GM04503 (cell line): ENCODE measurements at regions not wholly inside any gene's neighbourhood (a gene's known extent, or its start where the extent isn't known, plus 50 kb on each side); places are given as distances from the start of the nearest gene placed in this dataset.
"Not testable (repeated sequence)": the region's sequence is repeated elsewhere in the genome, so short reads cannot be mapped to it uniquely, and the experiment has no call there.

Experiments used
- DNase-seq: peaks from one replicate; pipeline ENCODE4 v3.0.0-alpha.2; 2012; ENCODE audit warnings: low read depth

DNA sequence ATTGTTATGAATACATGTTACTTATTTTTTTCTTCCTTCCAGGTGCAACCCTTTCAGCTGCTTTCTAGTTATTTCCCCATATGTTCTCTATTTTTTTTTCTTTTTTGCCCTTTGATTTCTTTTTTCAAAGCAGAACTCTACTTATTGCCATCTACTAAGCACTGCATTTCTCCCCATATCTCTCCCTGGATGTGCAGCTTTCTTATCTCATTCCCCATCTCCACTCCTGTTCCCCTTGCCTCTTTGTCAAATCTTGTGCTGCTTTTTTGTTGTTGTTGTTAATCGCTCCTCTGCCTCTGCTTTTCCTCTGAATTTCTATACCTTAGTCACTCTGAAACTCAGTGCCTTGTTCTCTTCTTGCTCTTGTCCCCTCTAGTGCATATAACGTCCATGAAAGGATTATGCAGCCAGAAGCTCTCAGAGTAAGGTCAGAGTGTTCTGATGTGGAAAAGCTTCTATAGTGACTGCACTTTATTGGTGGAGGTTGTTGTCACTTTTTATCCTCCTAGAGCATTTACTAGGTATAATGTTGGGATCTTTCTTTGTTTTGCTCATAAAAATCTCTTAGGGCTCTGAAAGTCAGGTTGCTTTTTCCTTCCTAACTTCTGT lies 51.1 kb upstream of the JADE1 start:
- no peak for DNase-seq

- DNase-seq: no peak
These were observed 51.8 kb upstream of the JADE1 start for GRCh38 chr4:128757712-128758111.

DNA sequence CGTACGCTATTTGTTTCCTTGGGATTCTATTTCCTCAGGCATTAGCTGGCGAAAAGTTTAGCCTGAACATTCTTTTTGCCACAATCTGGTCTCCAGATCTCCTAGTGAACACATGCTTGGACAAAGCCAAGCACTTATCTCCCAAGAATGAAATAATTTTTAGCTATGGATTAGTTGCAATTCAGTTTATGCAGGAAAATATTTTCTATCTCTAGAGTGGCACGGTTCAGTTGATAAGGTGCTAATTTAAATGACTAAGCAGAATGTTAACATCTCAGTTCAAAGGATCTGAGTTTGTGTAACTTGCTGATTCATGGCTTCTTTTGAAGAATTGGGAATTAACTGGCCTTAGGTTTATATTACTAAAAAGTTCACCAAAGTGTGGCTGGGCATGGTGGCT lies 58.1 kb upstream of the JADE1 start:
- DNase-seq: no peak

DNA sequence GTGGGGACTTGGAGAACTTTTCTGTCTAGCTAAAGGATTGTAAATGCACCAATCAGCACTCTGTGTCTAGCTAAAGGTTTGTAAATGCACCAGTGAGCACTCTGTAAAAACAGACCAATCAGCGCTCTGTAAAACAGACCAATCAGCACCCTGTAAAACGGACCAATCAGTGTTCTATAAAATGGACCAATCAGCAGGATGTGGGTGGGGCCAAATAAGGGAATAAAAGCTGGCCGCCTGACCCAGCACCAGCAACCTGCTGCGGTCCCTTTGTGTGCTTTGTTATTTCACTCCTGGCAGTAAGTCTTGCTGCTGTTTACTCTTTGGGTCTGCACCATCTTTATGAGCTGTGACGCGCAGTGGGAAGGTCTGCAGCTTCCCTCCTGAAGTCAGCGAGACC lies 67.8 kb upstream of the JADE1 start:
- DNase-seq: not testable (repeated sequence)

DNA sequence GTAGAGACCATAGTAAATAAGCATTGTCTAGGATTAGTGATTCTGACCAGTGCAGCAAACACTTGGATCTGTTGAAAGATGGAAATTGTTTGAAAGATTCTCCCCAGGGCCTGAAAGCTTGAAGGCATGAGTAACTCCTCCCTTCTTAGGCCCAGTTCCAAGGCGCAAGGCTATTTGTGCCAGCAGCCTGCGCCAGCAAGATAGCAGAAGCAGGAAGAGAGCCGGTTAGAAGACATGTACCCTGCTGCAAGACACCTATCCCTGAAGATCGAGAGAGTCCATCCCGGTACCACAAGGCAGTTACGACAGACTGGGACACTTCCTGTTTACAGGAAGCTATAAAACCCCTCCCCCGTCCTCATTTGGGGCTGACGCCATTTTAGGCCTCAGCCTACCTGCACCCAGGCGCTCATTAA lies 72.4 kb upstream of the JADE1 start:
- no peak for DNase-seq

DNA sequence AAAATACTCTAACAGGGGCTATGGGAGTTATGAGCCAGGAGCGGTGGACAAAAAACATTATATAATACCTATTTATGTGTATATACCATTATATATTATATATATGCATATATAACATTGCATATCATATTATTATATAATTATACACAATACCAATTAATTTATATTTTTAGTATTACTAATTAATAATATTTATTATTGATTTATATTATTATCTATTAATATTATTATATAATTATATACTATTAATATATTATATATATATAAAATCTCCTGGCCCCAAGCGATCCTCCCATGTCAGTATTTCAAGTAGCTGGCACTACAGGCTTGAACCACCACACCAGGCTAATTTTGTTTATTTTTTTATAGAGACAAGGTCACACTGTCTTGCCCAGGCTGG lies 73.8 kb upstream of the JADE1 start:
- DNase-seq: no peak

GRCh38 chr4:128728190-128728589 lies 81.3 kb upstream of the JADE1 start:
- no peak for DNase-seq

GRCh38 chr4:128727658-128728057 lies 81.8 kb upstream of the JADE1 start:
- no peak for DNase-seq

DNA sequence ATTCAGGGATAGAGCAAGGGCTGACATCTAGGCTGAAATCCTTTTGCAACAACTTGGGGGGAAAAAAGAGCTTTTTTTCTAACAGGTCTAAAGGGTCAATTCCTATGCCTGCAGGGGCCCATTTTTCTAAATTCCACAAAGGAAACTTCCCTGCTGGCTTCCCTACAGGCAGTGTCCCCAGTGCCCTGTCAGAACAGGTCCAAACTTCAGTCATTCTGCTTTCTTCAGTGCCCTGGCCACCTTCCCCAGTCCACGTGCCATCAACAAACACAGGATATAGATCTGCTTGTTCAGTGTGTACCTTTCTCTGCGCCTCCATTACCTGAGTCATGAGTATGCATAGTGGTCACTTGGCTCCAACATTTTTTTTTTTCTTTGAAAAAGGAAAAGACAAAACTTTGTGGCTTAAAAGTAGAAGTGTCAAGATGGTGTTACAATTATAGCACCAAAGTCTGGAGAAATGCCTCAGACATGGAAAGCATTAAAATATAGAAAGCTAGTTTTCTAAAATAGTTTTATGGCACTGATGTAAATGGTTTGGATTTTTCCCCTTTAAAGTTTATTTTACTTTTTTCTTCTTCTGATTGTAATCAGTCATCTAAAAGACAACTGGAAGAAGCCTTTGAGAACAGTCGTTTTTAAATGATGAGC lies 84.0 kb upstream of the JADE1 start:
- no peak for DNase-seq

DNA sequence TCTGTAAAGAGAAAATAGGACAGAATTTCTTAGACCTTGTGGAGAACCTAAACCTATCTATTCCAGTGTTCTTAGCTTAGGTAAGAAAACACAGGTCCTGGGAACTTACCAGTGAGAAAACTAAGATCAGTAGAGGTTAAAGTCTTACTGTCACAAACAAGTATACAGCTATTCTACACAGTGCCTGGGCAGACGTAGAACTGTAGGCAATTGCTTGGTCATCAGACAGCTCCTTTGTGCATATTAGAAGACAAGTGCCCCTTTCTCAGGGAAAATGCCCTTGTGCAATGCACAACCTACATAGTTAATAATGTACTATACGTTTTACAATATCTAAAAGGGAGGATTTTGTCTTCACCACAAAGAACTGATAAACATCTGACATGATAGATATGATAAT lies 86.6 kb upstream of the JADE1 start:
- no peak for DNase-seq

DNA sequence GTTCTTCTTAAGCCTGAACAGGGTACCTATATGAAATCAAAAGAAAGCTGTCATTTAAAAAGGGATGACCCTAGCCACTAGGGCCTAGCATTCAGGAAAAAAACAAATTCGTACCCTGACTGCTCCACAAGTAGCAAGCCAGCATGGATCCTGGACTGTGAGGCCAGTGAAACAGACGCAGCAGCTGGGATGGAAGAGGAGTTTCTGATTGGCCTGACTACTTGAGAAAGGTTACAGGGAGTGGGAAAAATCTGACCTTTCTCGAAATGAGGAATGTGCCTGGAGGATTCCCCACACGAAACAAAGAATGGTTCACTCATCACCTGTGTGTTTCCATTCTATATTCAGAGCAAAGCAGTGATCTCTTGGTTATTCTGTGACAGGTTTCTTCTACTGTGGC lies 87.6 kb upstream of the JADE1 start:
- no peak for DNase-seq

GRCh38 chr4:128720270-128720669 lies 89.2 kb upstream of the JADE1 start:
- no peak for DNase-seq

GRCh38 chr4:128718768-128719167 lies 90.7 kb upstream of the JADE1 start:
- peak; percentile 68 for DNase-seq

- no peak for DNase-seq
These were observed 93.2 kb upstream of the JADE1 start for GRCh38 chr4:128716338-128716737.

DNA sequence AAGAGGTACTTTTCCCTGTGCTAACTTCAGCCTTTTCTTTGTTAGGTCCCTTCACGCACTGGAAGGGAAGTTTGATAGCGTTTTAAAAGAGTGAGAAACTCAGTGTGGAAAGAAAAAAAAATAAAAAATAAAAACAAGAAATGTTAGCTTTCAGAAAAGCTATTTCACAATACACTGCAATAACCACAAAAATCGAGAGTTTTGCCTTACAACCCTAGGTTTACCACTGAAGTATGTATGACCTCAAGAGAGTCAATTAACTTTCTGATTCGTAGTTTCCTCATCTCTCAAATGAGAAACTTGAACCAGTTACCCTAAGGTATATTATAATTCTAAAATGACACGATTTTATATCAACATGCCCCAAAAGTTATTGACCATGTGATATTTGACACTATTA lies 93.9 kb upstream of the JADE1 start:
- DNase-seq: peak; percentile 72

GRCh38 chr4:128711361-128711760 lies 98.1 kb upstream of the JADE1 start:
- DNase-seq: no peak

DNA sequence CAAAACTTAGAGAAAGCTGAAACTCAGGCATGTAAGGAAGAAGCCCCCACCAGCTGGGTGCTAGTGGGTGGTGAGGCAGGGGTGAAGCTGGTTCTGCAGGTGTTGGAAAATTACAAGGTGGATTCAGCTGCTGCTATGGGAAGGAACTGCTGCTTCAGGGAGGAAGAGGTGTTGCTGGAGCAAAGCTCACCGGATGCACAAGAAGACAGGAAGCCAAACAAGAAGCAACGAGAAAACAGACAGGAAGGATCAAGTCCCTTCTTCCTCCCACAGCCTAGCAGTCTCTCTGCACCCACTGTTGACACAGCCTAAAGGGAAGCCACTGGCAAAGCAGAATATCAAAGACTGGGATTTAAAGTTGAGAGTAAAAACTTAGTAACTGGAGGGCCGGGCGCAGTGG lies 100.2 kb upstream of the JADE1 start:
- DNase-seq: no peak

DNA sequence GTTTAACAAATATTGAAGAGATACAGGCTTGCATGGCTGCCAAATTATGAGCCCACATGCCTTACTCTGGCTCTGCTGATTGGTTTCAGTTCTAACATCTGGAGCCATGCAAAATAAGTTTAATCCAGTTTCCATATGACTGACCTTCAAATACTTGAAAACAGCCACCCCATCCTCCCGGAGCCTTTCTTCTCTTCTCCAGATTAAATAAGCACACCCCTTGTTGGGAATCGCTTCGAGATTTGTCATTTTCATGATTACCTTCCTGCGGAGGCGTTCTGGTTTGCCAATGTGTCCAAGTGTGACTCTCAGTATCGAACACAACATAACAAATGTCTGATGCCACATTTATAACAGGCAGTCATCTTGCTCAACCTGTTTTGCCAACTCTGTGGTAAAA lies 101.6 kb upstream of the JADE1 start:
- peak; percentile 30 for DNase-seq

GRCh38 chr4:128703948-128704347 lies 105.6 kb upstream of the JADE1 start:
- no peak for DNase-seq

DNA sequence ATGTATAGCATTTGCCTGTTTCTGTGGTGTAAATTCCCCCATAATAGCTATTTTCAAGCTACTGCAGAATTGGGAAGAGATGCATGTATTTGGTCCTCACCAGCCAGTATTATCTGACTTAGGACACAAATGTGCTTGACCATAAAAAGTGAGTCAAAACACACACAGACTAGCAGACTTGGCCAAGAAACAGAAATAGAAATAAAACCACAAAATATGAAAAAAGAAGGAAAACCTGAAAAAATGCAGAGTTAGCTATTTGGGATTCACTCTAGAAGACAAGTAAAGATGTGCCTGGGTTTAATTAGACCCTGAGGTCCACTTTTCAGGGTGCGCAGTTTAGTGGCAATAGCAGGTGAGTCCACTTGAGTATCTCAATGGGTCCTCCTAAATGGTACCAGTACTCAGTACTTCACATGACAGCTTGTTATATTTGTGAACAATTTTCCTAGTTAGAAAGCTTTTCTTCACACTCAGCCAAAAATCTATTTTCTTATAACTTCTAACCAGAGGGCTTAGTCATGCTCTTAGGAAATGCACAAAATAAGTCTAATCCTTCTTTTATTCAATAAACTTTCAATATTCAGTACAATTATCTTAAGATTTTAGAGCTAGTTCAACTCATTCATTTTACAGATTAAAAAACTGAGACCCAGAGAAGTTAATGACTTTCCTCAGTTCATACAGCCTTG lies 108.7 kb upstream of the JADE1 start:
- DNase-seq: no peak

GRCh38 chr4:128698386-128698785 lies 111.1 kb upstream of the JADE1 start:
- DNase-seq: no peak

- no peak for DNase-seq
These were observed 112.2 kb upstream of the JADE1 start for GRCh38 chr4:128697323-128697722.

DNA sequence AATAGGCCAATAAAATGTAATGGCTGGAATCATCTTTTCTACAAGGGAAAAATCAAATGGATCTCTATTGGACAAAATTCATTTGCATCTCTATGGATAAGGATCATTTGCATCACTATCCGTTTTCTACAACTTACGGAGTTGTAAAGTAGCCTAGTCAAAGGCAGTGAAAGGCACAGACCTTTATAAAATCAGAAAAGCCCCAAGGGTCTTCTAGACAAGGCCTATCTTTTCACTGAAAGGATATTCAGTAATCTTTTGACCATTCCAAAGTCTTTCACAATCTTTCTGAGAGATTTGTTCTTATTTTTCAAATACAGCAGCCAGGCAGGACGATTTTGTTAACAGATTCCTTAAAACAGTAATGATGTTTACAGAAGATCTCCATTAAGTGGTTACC lies 119.5 kb upstream of the JADE1 start:
- DNase-seq: no peak
